ENCODE measurements at regions not wholly inside any gene's neighbourhood (a gene's known extent, or its start where the extent isn't known, plus 50 kb on each side); places are given as distances from the start of the nearest gene placed in this dataset.
"Not testable (repeated sequence)": the region's sequence is repeated elsewhere in the genome, so short reads cannot be mapped to it uniquely, and the experiment has no call there.

- intact Hi-C loops (cut with micrococcal nuclease); H3K36me3 Mint-ChIP-seq (ENCODE audit: low read depth); H3K27me3 Mint-ChIP-seq (ENCODE audit: low read depth); H3K4me3 Mint-ChIP-seq; H3K4me1 Mint-ChIP-seq (ENCODE audit: low read depth); DNase-seq; H3K9me3 Mint-ChIP-seq; H3K27ac Mint-ChIP-seq: not testable (repeated sequence)
- CTCF ChIA-PET = interaction anchor here (0.6 kb wide), 1 partner anchor 11 kb away, joined by 3 read pairs; no protein-coding TSS in a partner anchor
These were observed 866.2 kb upstream of the TPTE start for GRCh38 chr21:9655221-9655620.

- H3K36me3 Mint-ChIP-seq (ENCODE audit: low read depth); H3K4me3 Mint-ChIP-seq; H3K27me3 Mint-ChIP-seq (ENCODE audit: low read depth); DNase-seq; H3K9me3 Mint-ChIP-seq; H3K4me1 Mint-ChIP-seq (ENCODE audit: low read depth); H3K27ac Mint-ChIP-seq; CTCF ChIA-PET; intact Hi-C loops (cut with micrococcal nuclease): not testable (repeated sequence)
These were observed 864.9 kb upstream of the TPTE start for GRCh38 chr21:9656455-9656854.

- H3K4me3 Mint-ChIP-seq; H3K9me3 Mint-ChIP-seq; intact Hi-C loops (cut with micrococcal nuclease); CTCF ChIA-PET; DNase-seq; H3K27me3 Mint-ChIP-seq (ENCODE audit: low read depth); H3K36me3 Mint-ChIP-seq (ENCODE audit: low read depth); H3K27ac Mint-ChIP-seq; H3K4me1 Mint-ChIP-seq (ENCODE audit: low read depth): not testable (repeated sequence)
These were observed 863.6 kb upstream of the TPTE start for GRCh38 chr21:9657779-9658178.

- H3K27me3 Mint-ChIP-seq (ENCODE audit: low read depth); H3K36me3 Mint-ChIP-seq (ENCODE audit: low read depth); CTCF ChIA-PET; H3K4me3 Mint-ChIP-seq; H3K4me1 Mint-ChIP-seq (ENCODE audit: low read depth); H3K27ac Mint-ChIP-seq; intact Hi-C loops (cut with micrococcal nuclease); H3K9me3 Mint-ChIP-seq; DNase-seq: not testable (repeated sequence)
These were observed 861.5 kb upstream of the TPTE start for GRCh38 chr21:9659877-9660276.

GRCh38 chr21:9663914-9664729 is 857.3 kb upstream of the TPTE start:
- DNase-seq; H3K27me3 Mint-ChIP-seq (ENCODE audit: low read depth); H3K4me1 Mint-ChIP-seq (ENCODE audit: low read depth); H3K9me3 Mint-ChIP-seq; H3K36me3 Mint-ChIP-seq (ENCODE audit: low read depth); H3K27ac Mint-ChIP-seq; H3K4me3 Mint-ChIP-seq; intact Hi-C loops (cut with micrococcal nuclease); CTCF ChIA-PET: not testable (repeated sequence)

- intact Hi-C loops (cut with micrococcal nuclease); H3K27me3 Mint-ChIP-seq (ENCODE audit: low read depth); H3K4me1 Mint-ChIP-seq (ENCODE audit: low read depth); DNase-seq; H3K27ac Mint-ChIP-seq; H3K4me3 Mint-ChIP-seq; H3K9me3 Mint-ChIP-seq; CTCF ChIA-PET; H3K36me3 Mint-ChIP-seq (ENCODE audit: low read depth): not testable (repeated sequence)
These were observed 845.6 kb upstream of the TPTE start for GRCh38 chr21:9675811-9676210.

GRCh38 chr21:9679029-9679428 is 842.4 kb upstream of the TPTE start:
- H3K36me3 Mint-ChIP-seq (ENCODE audit: low read depth); DNase-seq; intact Hi-C loops (cut with micrococcal nuclease); H3K4me3 Mint-ChIP-seq; H3K27me3 Mint-ChIP-seq (ENCODE audit: low read depth); H3K27ac Mint-ChIP-seq; H3K9me3 Mint-ChIP-seq; CTCF ChIA-PET; H3K4me1 Mint-ChIP-seq (ENCODE audit: low read depth): not testable (repeated sequence)

- H3K27ac Mint-ChIP-seq; H3K36me3 Mint-ChIP-seq (ENCODE audit: low read depth); H3K4me3 Mint-ChIP-seq; H3K9me3 Mint-ChIP-seq; H3K4me1 Mint-ChIP-seq (ENCODE audit: low read depth); H3K27me3 Mint-ChIP-seq (ENCODE audit: low read depth); CTCF ChIA-PET; intact Hi-C loops (cut with micrococcal nuclease); DNase-seq: not testable (repeated sequence)
These were observed 832.4 kb upstream of the TPTE start for GRCh38 chr21:9688945-9689344.

GRCh38 chr21:9690981-9691380 is 830.4 kb upstream of the TPTE start:
- H3K36me3 Mint-ChIP-seq (ENCODE audit: low read depth); H3K4me1 Mint-ChIP-seq (ENCODE audit: low read depth); CTCF ChIA-PET; H3K4me3 Mint-ChIP-seq; H3K27me3 Mint-ChIP-seq (ENCODE audit: low read depth); H3K27ac Mint-ChIP-seq; DNase-seq; intact Hi-C loops (cut with micrococcal nuclease); H3K9me3 Mint-ChIP-seq: not testable (repeated sequence)

- H3K4me3 Mint-ChIP-seq; H3K36me3 Mint-ChIP-seq (ENCODE audit: low read depth); H3K4me1 Mint-ChIP-seq (ENCODE audit: low read depth); DNase-seq; H3K27ac Mint-ChIP-seq; CTCF ChIA-PET; intact Hi-C loops (cut with micrococcal nuclease); H3K27me3 Mint-ChIP-seq (ENCODE audit: low read depth); H3K9me3 Mint-ChIP-seq: not testable (repeated sequence)
These were observed 825.6 kb upstream of the TPTE start for GRCh38 chr21:9695759-9696158.

- H3K4me3 Mint-ChIP-seq; intact Hi-C loops (cut with micrococcal nuclease); CTCF ChIA-PET; H3K9me3 Mint-ChIP-seq; H3K27me3 Mint-ChIP-seq (ENCODE audit: low read depth); H3K36me3 Mint-ChIP-seq (ENCODE audit: low read depth); H3K4me1 Mint-ChIP-seq (ENCODE audit: low read depth); H3K27ac Mint-ChIP-seq; DNase-seq: not testable (repeated sequence)
These were observed 823.6 kb upstream of the TPTE start for GRCh38 chr21:9697751-9698150.

GRCh38 chr21:9705016-9705415 is 816.4 kb upstream of the TPTE start:
- H3K4me3 Mint-ChIP-seq; H3K27ac Mint-ChIP-seq; H3K9me3 Mint-ChIP-seq; DNase-seq; CTCF ChIA-PET; H3K4me1 Mint-ChIP-seq (ENCODE audit: low read depth); H3K36me3 Mint-ChIP-seq (ENCODE audit: low read depth); intact Hi-C loops (cut with micrococcal nuclease); H3K27me3 Mint-ChIP-seq (ENCODE audit: low read depth): not testable (repeated sequence)

- H3K36me3 Mint-ChIP-seq (ENCODE audit: low read depth); H3K27ac Mint-ChIP-seq; H3K27me3 Mint-ChIP-seq (ENCODE audit: low read depth); intact Hi-C loops (cut with micrococcal nuclease); H3K4me3 Mint-ChIP-seq; H3K4me1 Mint-ChIP-seq (ENCODE audit: low read depth); H3K9me3 Mint-ChIP-seq; CTCF ChIA-PET; DNase-seq: not testable (repeated sequence)
These were observed 815.9 kb upstream of the TPTE start for GRCh38 chr21:9705455-9705854.
